ENCODE measurements at regions not wholly inside any gene's neighbourhood (a gene's known extent, or its start where the extent isn't known, plus 50 kb on each side); places are given as distances from the start of the nearest gene placed in this dataset.
A peak's percentile ranks its signal among the peaks of the same experiment; 100 is the strongest.
"Not testable (repeated sequence)": the region's sequence is repeated elsewhere in the genome, so short reads cannot be mapped to it uniquely, and the experiment has no call there.

DNA sequence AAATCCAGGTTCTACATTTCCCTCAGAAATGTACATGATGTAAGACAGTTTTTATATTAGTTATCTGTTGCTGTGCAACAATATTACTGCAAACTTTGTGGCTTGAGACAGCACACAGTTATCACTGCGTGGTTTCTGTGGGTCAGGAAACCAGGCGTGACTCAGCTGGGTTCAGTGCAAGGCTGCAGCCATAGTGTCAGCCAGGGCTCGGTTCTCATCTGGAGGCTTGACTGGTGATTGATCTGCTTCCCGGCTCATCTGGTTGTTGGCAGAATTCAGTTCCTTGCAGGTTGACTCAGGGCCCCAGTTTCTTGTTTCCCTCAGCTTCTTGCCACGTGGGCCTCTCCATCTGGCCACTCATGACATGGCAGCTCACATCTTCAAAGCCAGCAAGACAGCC, 146.8 kb upstream of the ROPN1B start:
- DNase-seq (ENCODE audit: low read depth), result peak; percentile 12

- DNase-seq (ENCODE audit: low read depth), result not testable (repeated sequence)
Measured at GRCh38 chr3:125831005-125831750, 137.8 kb upstream of the ROPN1B start.

- not testable (repeated sequence) for DNase-seq (ENCODE audit: low read depth)
Measured at GRCh38 chr3:125835562-125835961, 133.4 kb upstream of the ROPN1B start.

GRCh38 chr3:125836011-125836551, 132.9 kb upstream of the ROPN1B start:
- not testable (repeated sequence) for DNase-seq (ENCODE audit: low read depth)

GRCh38 chr3:125836786-125837185, 132.2 kb upstream of the ROPN1B start:
- not testable (repeated sequence) for DNase-seq (ENCODE audit: low read depth)

GRCh38 chr3:125838857-125839256, 130.1 kb upstream of the ROPN1B start:
- DNase-seq (ENCODE audit: low read depth), result not testable (repeated sequence)

- not testable (repeated sequence) for DNase-seq (ENCODE audit: low read depth)
Measured at GRCh38 chr3:125840465-125840864, 128.5 kb upstream of the ROPN1B start.

DNA sequence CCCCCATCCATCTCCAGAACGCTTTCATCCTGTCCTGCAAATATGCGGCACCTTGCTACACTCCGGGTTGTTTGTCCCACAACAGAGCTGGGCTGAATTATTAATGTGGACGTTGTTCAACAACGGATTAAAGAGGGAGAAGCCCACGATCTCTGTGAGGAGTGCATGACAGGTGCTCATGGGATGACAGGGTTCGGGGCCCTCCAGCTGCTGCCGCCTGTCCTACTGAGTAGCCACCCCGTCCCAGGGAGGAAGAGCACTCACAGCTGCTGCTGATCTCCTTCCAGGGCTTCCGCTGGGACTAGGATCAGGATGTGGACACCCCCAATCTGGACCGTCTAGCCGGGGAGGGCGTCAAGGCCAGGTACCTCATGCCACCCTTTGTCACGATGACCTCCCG, 121.0 kb upstream of the ROPN1B start:
- not testable (repeated sequence) for DNase-seq (ENCODE audit: low read depth)

DNA sequence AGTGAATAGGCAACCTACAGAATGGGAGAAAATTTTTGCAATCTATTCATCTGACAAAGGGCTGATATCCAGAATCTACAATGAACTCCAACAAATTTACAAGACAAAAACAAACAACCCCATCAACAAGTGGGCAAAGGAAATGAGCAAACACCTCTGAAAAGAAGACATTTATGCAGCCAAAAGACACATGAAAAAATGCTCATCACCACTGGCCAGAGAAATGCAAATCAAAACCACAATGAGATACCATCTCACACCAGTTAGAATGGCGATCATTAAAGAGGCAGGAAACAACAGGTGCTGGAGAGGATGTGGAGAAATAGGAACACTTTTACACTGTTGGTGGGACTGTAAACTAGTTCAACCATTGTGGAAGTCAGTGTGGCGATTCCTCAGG, 114.0 kb upstream of the ROPN1B start:
- DNase-seq (ENCODE audit: low read depth), result not testable (repeated sequence)

DNA sequence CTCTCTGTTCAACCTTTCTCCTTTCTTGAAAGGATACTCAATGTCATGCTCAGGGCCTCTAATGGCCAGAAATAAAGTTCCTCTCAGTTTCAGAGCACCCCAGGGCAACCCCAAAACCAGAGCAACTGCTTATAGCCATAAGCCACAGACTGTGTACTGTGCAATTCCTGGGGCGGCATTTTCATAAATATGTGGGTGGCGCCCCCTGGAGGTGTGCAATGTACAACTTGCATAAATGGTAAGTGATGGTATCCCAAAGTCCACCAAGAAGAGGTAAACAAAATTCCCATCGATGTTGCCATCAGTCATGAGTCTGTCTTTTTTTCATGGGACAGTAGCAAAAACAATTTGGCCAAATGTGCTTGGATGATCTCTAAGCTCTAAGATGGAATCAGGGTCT, 108.4 kb upstream of the ROPN1B start:
- DNase-seq (ENCODE audit: low read depth), result not testable (repeated sequence)

DNA sequence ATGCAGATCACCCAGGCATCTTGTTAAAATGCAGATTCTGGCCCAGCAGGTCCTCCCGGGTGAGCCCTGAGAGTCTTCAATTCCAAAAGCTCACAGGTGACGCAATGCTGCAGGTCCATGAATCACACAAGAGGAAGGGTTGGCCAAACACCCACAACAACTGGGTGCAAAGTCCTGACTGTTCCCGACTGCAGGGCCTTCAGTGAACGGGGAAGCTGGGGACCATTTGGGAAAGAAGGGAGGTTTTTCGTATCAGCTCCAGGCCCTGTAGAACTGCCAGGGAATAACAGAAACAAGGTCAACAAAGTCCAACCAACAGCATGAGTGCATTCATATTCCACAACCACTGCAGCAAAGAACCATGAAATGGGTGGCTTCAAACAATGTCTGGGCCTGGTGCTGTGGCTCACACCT, 106.1 kb upstream of the ROPN1B start:
- not testable (repeated sequence) for DNase-seq (ENCODE audit: low read depth)

GRCh38 chr3:125864532-125864931, 104.4 kb upstream of the ROPN1B start:
- not testable (repeated sequence) for DNase-seq (ENCODE audit: low read depth)

DNA sequence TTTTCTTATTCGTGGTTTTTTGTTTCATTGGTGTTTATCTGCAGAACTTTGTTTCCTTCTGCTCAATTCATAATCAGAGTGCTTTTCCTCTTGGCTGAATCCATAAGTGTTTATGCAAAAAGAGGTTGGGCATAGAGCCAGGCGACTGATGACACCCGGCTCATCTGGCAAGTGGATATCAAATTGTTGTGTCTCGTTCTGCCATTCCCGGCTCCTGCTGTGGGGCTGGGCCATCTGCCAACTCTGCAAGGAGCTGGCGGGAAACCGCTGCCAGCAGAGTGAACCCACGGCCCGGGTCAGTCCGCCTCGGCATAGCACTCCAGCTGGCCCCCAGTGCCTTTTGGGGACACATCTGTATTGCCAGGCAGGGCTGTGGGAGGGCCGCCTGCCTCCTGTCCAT, 83.0 kb upstream of the ROPN1B start:
- not testable (repeated sequence) for DNase-seq (ENCODE audit: low read depth)

DNA sequence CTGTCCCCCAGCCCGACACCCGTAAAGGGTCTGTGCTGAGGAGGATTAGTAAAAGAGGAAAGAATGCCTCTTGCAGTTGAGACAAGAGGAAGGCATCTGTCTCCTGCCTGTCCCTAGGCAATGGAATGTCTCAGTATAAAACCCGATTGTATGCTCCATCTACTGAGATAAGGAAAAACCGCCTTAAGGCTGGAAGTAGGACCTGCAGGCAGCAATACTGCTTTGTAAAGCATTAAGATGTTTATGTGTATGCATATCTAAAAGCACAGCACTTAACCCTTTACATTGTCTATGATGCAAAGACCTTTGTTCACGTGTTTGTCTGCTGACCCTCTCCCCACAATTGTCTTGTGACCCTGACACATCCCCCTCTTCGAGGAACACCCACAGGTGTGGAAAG, 69.8 kb upstream of the ROPN1B start:
- not testable (repeated sequence) for DNase-seq (ENCODE audit: low read depth)

- DNase-seq (ENCODE audit: low read depth), result not testable (repeated sequence)
Measured at GRCh38 chr3:125901473-125901872, 67.5 kb upstream of the ROPN1B start.

- DNase-seq (ENCODE audit: low read depth), result not testable (repeated sequence)
Measured at GRCh38 chr3:125903780-125904455, 65.1 kb upstream of the ROPN1B start.

DNA sequence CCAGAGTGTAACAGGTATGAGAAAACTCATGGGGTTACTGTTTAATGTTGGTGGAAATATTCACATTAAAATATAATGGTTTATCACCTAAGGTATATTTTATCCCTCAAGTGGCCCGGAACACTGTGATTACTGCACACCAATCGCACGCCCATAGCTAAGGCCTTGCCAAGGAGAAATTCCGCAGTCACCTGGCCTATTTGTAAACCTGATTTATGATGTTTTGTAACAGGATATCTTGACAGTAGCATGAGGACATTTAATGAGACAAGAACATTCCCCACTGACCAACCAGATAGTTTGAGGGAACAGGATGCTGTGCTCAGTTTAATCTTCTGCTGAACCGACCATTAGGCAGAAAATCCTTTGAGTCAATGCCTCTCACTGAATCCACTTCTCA, 61.7 kb upstream of the ROPN1B start:
- DNase-seq (ENCODE audit: low read depth), result not testable (repeated sequence)

DNA sequence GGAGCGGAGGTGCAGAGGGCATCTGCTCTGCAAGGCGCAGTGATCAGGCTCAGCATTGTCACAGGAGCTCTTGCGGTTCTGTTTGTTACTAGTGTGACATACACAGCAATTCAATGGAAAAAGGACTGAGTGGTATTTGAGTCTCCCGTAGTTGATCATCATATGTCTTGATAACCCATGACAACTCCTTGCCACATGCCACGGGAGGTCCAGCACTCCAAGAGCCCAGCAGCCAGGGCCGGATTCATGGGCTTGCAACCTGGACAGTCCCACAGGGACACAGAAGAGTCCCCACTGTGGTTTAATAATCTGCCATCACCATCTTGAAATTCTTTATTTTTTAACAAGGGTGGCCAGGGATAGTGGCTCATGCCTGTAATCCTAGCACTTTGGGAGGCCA, 58.1 kb upstream of the ROPN1B start:
- not testable (repeated sequence) for DNase-seq (ENCODE audit: low read depth)

DNA sequence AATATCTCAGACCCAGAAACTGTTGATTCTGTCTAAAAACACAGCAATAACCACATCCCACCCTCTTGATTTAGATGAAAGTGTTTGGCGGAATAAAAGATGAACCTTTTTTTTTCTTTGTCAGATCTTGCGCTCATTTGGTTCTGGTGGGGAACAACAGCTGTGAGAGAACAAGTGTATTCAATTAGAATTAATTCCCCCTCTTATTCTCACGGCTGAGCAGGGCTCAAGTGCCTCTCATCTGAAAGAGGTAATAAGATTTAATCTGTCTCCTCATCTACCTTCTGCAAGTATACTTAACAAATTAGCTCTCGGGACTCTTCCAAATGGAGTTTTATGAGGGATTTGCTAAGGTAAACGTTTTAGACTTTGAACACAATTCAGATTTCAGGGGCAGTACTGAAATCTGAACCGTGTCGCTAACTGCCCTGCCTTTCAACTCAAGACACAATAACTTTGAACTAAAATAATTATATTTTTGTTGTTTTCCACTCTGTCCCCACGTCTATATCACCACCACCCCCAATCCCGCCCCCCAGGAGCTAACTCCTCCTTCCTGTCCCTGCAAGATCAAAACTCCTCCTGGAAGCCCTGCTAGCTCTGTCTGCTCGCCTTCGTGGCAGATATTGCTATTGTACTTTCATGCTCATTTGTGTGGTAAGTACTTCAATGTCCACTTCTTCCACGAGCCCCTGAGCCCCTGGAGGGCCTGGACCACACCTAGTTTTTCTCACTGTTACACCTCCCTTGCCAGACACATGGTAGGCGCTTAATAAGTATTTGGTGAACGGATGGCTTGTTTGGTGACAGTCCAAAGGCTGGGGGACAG, 54.2 kb upstream of the ROPN1B start:
- not testable (repeated sequence) for DNase-seq (ENCODE audit: low read depth)

GRCh38 chr3:125915437-125915787, 53.6 kb upstream of the ROPN1B start:
- not testable (repeated sequence) for DNase-seq (ENCODE audit: low read depth)

DNA sequence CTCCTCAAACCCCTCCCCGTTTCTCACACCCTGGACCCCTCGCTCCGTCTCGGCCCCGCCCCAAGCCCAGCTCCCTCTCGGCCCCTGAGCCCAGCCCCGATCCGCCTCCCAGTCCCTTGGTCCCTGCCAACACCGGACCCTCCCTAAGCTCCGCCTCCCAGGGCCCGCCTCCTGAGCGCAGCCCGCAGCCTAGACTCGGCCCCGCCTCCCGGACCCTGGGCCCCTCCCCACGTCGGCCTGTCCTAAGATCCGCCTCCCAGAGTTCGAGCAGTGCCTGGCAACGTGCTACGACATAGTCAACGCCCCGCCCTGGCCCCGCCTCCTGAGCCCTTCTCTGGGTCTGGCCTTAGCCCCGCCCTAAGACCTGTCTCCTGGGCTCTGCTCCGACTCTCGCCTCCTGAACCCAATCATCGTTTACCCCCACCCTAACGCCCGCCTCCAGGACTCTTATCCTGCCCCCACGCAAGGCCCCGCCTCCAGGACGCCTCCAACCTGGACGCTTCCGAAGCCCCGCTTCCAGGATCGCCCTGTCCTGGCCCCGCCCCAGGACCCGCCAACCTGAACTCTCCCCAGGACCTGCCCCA, 53.1 kb upstream of the ROPN1B start:
- peak; percentile 99 for DNase-seq (ENCODE audit: low read depth)
